ENCODE measurements at regions not wholly inside any gene's neighbourhood (a gene's known extent, or its start where the extent isn't known, plus 50 kb on each side); places are given as distances from the start of the nearest gene placed in this dataset.
A peak's percentile ranks its signal among the peaks of the same experiment; 100 is the strongest.

- DNase-seq (ENCODE audit: low spot score) = no peak
Measured at GRCh38 chr11:69917529-69917928, 98.3 kb upstream of the FGF3 start.

GRCh38 chr11:69918231-69918937, 99.2 kb upstream of the FGF3 start:
- no peak for DNase-seq (ENCODE audit: low spot score)

- peak; percentile 55 for DNase-seq (ENCODE audit: low spot score)
Measured at GRCh38 chr11:69918938-69919650, 99.9 kb upstream of the FGF3 start.

GRCh38 chr11:69919659-69920344, 100.6 kb upstream of the FGF3 start:
- DNase-seq (ENCODE audit: low spot score) = no peak

- DNase-seq (ENCODE audit: low spot score) = no peak
Measured at GRCh38 chr11:69920345-69921127, 101.3 kb upstream of the FGF3 start.

GRCh38 chr11:69921128-69922014, 102.2 kb upstream of the FGF3 start:
- no peak for DNase-seq (ENCODE audit: low spot score)

GRCh38 chr11:69922015-69922595, 102.9 kb upstream of the FGF3 start:
- DNase-seq (ENCODE audit: low spot score) = no peak

GRCh38 chr11:69922596-69923111, 103.4 kb upstream of the FGF3 start:
- no peak for DNase-seq (ENCODE audit: low spot score)

GRCh38 chr11:69923196-69923595, 104.0 kb upstream of the FGF3 start:
- DNase-seq (ENCODE audit: low spot score) = no peak

GRCh38 chr11:69923641-69924307, 104.6 kb upstream of the FGF3 start:
- DNase-seq (ENCODE audit: low spot score) = no peak

- DNase-seq (ENCODE audit: low spot score) = no peak
Measured at GRCh38 chr11:69924308-69925161, 105.3 kb upstream of the FGF3 start.

GRCh38 chr11:69925366-69926196, 106.4 kb upstream of the FGF3 start:
- DNase-seq (ENCODE audit: low spot score) = no peak

- no peak for DNase-seq (ENCODE audit: low spot score)
Measured at GRCh38 chr11:69926376-69927050, 107.3 kb upstream of the FGF3 start.

- no peak for DNase-seq (ENCODE audit: low spot score)
Measured at GRCh38 chr11:69928121-69928520, 108.9 kb upstream of the FGF3 start.

GRCh38 chr11:69928975-69929374, 109.8 kb upstream of the FGF3 start:
- DNase-seq (ENCODE audit: low spot score) = no peak

GRCh38 chr11:69930081-69931059, 111.2 kb upstream of the FGF3 start:
- no peak for DNase-seq (ENCODE audit: low spot score)
